Bronchial epithelial cell (primary cell): ENCODE measurements at regions not wholly inside any gene's neighbourhood (a gene's known extent, or its start where the extent isn't known, plus 50 kb on each side); places are given as distances from the start of the nearest gene placed in this dataset.

Experiments used
- DNase-seq: peaks from one replicate; pipeline ENCODE4 v3.0.0-alpha.2; 2010; ENCODE audit warnings: low read depth
- FAIRE-seq: peaks from 2 replicates; lab custom pipeline; 2011; peaks lifted over from hg19 to GRCh38; lab: Jason Lieb, UNC
- H3K27me3 ChIP-seq: 2 replicates; pipeline ENCODE4 v1.5.1; 2011; ENCODE audit warnings: low read length; ENCODE audit not compliant: control insufficient read depth, insufficient read depth
- H3K36me3 ChIP-seq: 2 replicates; pipeline ENCODE4 v1.5.1; 2011; ENCODE audit warnings: low read length; ENCODE audit not compliant: control insufficient read depth, insufficient read depth
- H3K4me3 ChIP-seq: 2 replicates; pipeline ENCODE4 v1.5.1; 2011; ENCODE audit warnings: mild to moderate bottlenecking, low read depth, low read length, control low read depth
- TF ChIP-seq, protein P1 (sequence below): IDR thresholded peaks from 2 replicates; pipeline ENCODE4 v1.5.1; 2011; ENCODE audit warnings: mild to moderate bottlenecking, moderate library complexity, low read length, control low read depth, inconsistent platforms; ENCODE audit not compliant: insufficient read depth, severe bottlenecking

GRCh38 chr2:234199996-234200395 lies 149.5 kb downstream of the SPP2 start:
- no peak for FAIRE-seq

GRCh38 chr2:234198976-234199375 lies 148.5 kb downstream of the SPP2 start:
- H3K4me3 ChIP-seq = no peak overlapping the region
- H3K27me3 ChIP-seq = no peaks in the 10 kb centered on the region
- H3K36me3 ChIP-seq = no peaks in the 10 kb centered on the region
- no peak for DNase-seq
- TF ChIP-seq, protein P1, sequence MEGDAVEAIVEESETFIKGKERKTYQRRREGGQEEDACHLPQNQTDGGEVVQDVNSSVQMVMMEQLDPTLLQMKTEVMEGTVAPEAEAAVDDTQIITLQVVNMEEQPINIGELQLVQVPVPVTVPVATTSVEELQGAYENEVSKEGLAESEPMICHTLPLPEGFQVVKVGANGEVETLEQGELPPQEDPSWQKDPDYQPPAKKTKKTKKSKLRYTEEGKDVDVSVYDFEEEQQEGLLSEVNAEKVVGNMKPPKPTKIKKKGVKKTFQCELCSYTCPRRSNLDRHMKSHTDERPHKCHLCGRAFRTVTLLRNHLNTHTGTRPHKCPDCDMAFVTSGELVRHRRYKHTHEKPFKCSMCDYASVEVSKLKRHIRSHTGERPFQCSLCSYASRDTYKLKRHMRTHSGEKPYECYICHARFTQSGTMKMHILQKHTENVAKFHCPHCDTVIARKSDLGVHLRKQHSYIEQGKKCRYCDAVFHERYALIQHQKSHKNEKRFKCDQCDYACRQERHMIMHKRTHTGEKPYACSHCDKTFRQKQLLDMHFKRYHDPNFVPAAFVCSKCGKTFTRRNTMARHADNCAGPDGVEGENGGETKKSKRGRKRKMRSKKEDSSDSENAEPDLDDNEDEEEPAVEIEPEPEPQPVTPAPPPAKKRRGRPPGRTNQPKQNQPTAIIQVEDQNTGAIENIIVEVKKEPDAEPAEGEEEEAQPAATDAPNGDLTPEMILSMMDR = no peak
- FAIRE-seq = no peak

More at GRCh38 chr2:234199996-234200395, 149.5 kb downstream of the SPP2 start:
- H3K27me3 ChIP-seq = no peaks in the 10 kb centered on the region
- H3K36me3 ChIP-seq = no peaks in the 10 kb centered on the region
- TF ChIP-seq, protein P1 = no peak
- no peak for DNase-seq
- no peak overlapping the region for H3K4me3 ChIP-seq

DNA sequence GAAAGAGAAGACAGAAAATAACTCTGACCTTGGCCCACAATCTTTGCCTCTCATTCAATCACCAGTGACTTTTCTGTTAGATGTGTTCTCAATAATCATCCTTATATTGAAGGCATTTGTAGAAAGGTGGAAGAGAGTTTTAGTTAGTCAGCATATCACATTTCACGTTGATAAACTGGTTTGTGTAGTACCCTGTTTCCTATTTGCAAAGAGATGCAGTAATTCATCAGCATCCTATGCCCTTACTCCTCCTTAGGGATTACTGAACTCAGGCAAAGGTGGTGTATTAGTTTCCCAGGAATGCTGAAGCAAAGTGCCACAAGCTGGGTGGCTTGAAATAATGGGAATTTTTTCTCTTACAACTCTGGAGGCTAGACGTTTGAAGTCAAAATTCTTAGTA lies 145.0 kb downstream of the SPP2 start:
- no peaks in the 10 kb centered on the region for H3K36me3 ChIP-seq
- no peaks in the 10 kb centered on the region for H3K27me3 ChIP-seq
- no peak overlapping the region for H3K4me3 ChIP-seq
- DNase-seq = peak; percentile 91
- FAIRE-seq = peak; percentile 64
- TF ChIP-seq, protein P1 = no peak

- no peak for FAIRE-seq
- TF ChIP-seq, protein P1 = no peak
- peak; percentile 59 for DNase-seq
- H3K36me3 ChIP-seq = no peaks in the 10 kb centered on the region
- H3K4me3 ChIP-seq = no peak overlapping the region
- H3K27me3 ChIP-seq = no peaks in the 10 kb centered on the region
Observed at GRCh38 chr2:234193977-234194563, 143.6 kb downstream of the SPP2 start.

- DNase-seq (peak; percentile 80), FAIRE-seq (peak; percentile 94)
- Histone ChIP-seq H3K27me3 (no peaks in the 10 kb centered on the region), H3K4me3 (no peak overlapping the region), H3K36me3 (no peaks in the 10 kb centered on the region)
- TF ChIP-seq, protein P1 = peak; percentile 27
Observed at GRCh38 chr2:234191819-234192407, 141.4 kb downstream of the SPP2 start.
